Fibroblast of villous mesenchyme (primary cell): ENCODE measurements at regions not wholly inside any gene's neighbourhood (a gene's known extent, or its start where the extent isn't known, plus 50 kb on each side); places are given as distances from the start of the nearest gene placed in this dataset.

Experiments
- DNase-seq: peaks from one replicate; pipeline ENCODE4 v3.0.0-alpha.2; 2010; ENCODE audit warnings: low read depth
- H3K4me3 ChIP-seq: 2 replicates; pipeline ENCODE4 v1.5.1; 2011; ENCODE audit warnings: low read depth, mild to moderate bottlenecking, low read length
- TF ChIP-seq, protein P1 (sequence below): IDR thresholded peaks from 2 replicates; pipeline ENCODE4 v1.5.1; 2012; ENCODE audit warnings: low read depth, mild to moderate bottlenecking, low read length; ENCODE audit not compliant: insufficient read depth

- H3K4me3 ChIP-seq, result no peak overlapping the region
- TF ChIP-seq, protein P1, sequence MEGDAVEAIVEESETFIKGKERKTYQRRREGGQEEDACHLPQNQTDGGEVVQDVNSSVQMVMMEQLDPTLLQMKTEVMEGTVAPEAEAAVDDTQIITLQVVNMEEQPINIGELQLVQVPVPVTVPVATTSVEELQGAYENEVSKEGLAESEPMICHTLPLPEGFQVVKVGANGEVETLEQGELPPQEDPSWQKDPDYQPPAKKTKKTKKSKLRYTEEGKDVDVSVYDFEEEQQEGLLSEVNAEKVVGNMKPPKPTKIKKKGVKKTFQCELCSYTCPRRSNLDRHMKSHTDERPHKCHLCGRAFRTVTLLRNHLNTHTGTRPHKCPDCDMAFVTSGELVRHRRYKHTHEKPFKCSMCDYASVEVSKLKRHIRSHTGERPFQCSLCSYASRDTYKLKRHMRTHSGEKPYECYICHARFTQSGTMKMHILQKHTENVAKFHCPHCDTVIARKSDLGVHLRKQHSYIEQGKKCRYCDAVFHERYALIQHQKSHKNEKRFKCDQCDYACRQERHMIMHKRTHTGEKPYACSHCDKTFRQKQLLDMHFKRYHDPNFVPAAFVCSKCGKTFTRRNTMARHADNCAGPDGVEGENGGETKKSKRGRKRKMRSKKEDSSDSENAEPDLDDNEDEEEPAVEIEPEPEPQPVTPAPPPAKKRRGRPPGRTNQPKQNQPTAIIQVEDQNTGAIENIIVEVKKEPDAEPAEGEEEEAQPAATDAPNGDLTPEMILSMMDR, result no peak
- no peak for DNase-seq
These were observed 550.4 kb downstream of the TCERG1L start for GRCh38 chr10:130761032-130761575.

- no peak for DNase-seq
- H3K4me3 ChIP-seq, result no peak overlapping the region
- TF ChIP-seq, protein P1, result no peak
These were observed 549.7 kb downstream of the TCERG1L start for GRCh38 chr10:130761788-130762301.

DNA sequence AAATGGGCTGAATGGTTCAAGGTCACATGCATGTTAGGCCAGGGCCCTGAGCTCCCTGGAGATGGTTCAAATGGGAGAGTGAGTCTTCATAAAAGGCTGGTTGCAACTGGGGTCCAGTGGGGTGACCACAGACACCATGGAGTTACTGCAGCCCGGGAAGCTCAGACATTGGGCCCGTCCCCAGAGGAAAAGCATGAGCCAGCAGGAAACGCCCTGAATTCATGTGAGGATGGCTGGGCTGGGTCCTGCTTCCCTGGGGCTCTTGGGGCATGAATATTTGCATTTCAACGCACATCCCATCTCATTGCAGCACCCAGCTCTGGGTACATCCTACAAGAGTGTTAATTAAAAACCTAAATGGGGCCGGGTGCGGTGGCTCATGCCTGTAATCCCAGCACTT, 549.0 kb downstream of the TCERG1L start:
- H3K4me3 ChIP-seq, result no peak overlapping the region
- DNase-seq, result no peak
- TF ChIP-seq, protein P1, result no peak

GRCh38 chr10:130763071-130763470, 548.5 kb downstream of the TCERG1L start:
- TF ChIP-seq, protein P1, result no peak
- no peak for DNase-seq
- no peak overlapping the region for H3K4me3 ChIP-seq

DNA sequence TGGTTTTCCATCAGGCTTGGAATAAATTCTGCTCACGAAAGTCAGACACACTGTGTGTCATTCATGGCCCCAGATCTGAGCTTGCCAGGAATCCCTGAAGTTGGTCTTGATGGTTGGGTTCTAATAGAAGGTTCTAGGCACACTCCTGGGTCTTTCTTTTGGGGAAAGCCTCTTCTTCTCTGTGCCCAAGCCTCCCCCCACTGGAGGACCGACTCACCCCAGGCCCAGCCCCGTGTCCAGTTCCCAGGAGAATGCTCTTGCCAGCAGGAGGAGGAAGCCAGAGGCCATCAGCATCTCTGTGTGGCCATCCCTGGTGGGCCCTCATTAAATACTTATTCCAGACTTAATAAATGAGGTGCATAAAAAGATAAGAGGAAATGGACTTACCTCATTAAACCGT, 548.0 kb downstream of the TCERG1L start:
- TF ChIP-seq, protein P1, result no peak
- no peak for DNase-seq
- H3K4me3 ChIP-seq, result no peak overlapping the region

- TF ChIP-seq, protein P1, result no peak
- no peak overlapping the region for H3K4me3 ChIP-seq
- no peak for DNase-seq
These were observed 546.9 kb downstream of the TCERG1L start for GRCh38 chr10:130764651-130765050.

- no peak for DNase-seq
- H3K4me3 ChIP-seq, result no peak overlapping the region
- TF ChIP-seq, protein P1, result no peak
These were observed 545.5 kb downstream of the TCERG1L start for GRCh38 chr10:130766071-130766470.
